Small intestine (tissue), 7 donors: ENCODE measurements at regions not wholly inside any gene's neighbourhood (a gene's known extent, or its start where the extent isn't known, plus 50 kb on each side); places are given as distances from the start of the nearest gene placed in this dataset.

Experiments used
- DNase-seq, 2 donors: peaks; one replicate each; pipeline versions ENCODE4 v3.0.0 to v3.0.0-alpha.2; 2013
- FAIRE-seq: peaks from 2 replicates; lab custom pipeline; 2012; peaks lifted over from hg19 to GRCh38; lab: Jason Lieb, UNC
- H3K27ac ChIP-seq, 3 donors: one replicate each; pipeline ENCODE4 v1.5.1; 2013; ENCODE audit warnings: low read length in 2 of 3, mild to moderate bottlenecking in 2 of 3, control low read depth in 1 of 3, inconsistent platforms in 1 of 3, low read depth in 1 of 3, moderate library complexity in 1 of 3
- H3K27me3 ChIP-seq, 3 donors: one replicate each; pipeline ENCODE4 v1.6.1; 2013; ENCODE audit warnings: low read length in 3 of 3, inconsistent platforms in 1 of 3; ENCODE audit not compliant: control insufficient read depth in 3 of 3, insufficient read depth in 3 of 3
- H3K36me3 ChIP-seq, 3 donors: one replicate each; pipeline ENCODE4 v1.6.1; 2013; ENCODE audit warnings: low read length in 3 of 3, inconsistent platforms in 1 of 3, low read depth in 1 of 3, mild to moderate bottlenecking in 1 of 3, moderate library complexity in 1 of 3; ENCODE audit not compliant: control insufficient read depth in 3 of 3, insufficient read depth in 2 of 3
- H3K4me1 ChIP-seq, 3 donors: one replicate each; pipeline ENCODE4 v1.6.1; 2013; ENCODE audit warnings: low read length in 2 of 3, inconsistent platforms in 1 of 3, low read depth in 1 of 3, mild to moderate bottlenecking in 1 of 3, moderate library complexity in 1 of 3; ENCODE audit not compliant: control insufficient read depth in 3 of 3, insufficient read depth in 2 of 3
- H3K4me3 ChIP-seq, 3 donors: one replicate each; pipeline ENCODE4 v1.5.1; 2013; ENCODE audit warnings: low read length in 3 of 3, control low read depth in 1 of 3, inconsistent platforms in 1 of 3, low read depth in 1 of 3, mild to moderate bottlenecking in 1 of 3, moderate library complexity in 1 of 3
- H3K9me3 ChIP-seq, 2 donors: one replicate each; pipeline ENCODE4 v1.6.1; 2013; ENCODE audit warnings: low read depth in 1 of 2, low read length in 1 of 2; ENCODE audit not compliant: control insufficient read depth in 2 of 2, insufficient read depth in 1 of 2
- WGBS, 3 donors: extraction: QIAGEN DNeasy Blood & Tissue Kit; methylation state at CpG; one replicate each; pipeline ENCODE4 v1.1.7; 2013; 5-methylcytosine and 5-hydroxymethylcytosine counted together
- donor health status: healthy with polysubstance abuse.
- donor health status: control.
- donor health status: control.
- donor health status: Bipolar disorder and iron deficiency.
- donor health status: healthy.

DNA sequence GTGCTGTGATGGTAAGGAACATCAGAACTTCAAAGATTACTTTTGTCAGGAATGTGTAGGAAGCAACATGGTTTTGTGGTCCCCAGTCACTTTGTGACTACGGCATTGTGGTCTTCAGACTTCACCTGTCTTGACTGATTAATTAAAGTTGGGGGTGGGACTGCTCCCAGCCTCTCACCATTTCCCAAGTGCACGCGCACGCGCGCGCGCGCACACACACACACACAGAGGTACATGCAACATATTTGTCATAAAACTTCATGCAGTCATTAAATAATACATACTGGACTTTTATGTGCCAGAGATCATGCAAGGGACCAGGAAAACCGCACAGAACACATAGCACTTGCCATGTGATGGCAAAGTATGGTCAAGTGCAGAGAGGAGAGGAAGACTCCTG lies 181.2 kb downstream of the EVX1 start:
- H3K27me3 ChIP-seq = no peaks in the 10 kb centered on the region
- no peak overlapping the region for H3K4me3 ChIP-seq
- H3K36me3 ChIP-seq = no peaks in the 10 kb centered on the region
- FAIRE-seq = no peak
- peaks cover 3 to 12% (median 4%) of the 10 kb centered on the region in 3 donors for H3K4me1 ChIP-seq
- WGBS, 3 donors = 83 to 93% (median 84%) methylated on average over 10 of the region's 10 CpGs
- H3K27ac ChIP-seq = peak overlapping the region in 1 of 3 donors; percentile 2
- no peak for DNase-seq
- no peaks in the 10 kb centered on the region for H3K9me3 ChIP-seq

DNA sequence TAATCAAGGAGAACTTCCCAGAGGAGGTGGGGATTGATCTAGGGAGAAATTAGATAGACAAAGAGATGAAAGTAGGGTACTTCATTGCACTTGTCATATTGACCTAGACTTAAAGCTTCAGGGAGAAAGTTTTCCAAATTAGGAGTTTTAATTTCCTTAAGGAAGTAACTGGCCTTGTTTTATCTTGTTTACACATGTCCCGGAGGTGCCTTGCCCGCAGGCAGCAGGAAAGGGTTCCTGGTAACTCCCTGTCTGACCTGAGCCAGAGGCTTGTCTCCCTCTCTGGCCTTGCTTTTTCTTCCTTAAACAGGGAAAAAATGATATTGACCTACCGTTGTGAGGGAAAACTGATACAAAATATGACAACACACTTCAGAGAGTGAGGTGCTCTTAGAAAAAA lies 181.6 kb downstream of the EVX1 start:
- H3K4me1 ChIP-seq = peaks cover 3 to 12% (median 4%) of the 10 kb centered on the region in 3 donors
- no peaks in the 10 kb centered on the region for H3K9me3 ChIP-seq
- no peak overlapping the region for H3K4me3 ChIP-seq
- WGBS, 3 donors = 6 to 42% (median 19%) methylated on average over 3 of the region's 3 CpGs
- FAIRE-seq = no peak
- H3K27ac ChIP-seq = peak overlapping the region in 1 of 3 donors; percentile 67
- peak; percentile 26 to 58 for DNase-seq
- H3K27me3 ChIP-seq = no peaks in the 10 kb centered on the region
- no peaks in the 10 kb centered on the region for H3K36me3 ChIP-seq

DNA sequence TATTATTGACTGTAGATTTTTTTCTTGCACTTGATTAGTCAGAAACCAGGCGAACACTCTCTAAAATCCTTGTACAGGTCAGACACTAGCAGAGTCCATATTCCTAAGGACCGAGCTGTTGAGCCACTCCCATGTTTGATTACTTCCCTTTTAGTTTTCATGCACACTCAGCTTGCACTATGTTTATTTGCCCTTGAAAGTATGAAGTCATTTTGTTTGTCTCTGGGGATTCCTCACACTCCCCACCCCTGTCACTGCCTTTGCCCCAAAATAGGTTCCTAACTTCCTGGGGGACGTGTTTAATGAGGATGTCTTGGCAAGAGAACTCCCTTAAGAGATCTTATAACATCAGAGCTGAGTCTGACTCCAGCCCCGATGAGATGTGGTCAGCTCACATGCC lies 182.1 kb downstream of the EVX1 start:
- DNase-seq (peak; percentile 49 to 84), FAIRE-seq (no peak)
- H3K36me3 ChIP-seq = no peaks in the 10 kb centered on the region
- H3K27ac ChIP-seq = no peak overlapping the region
- H3K4me3 ChIP-seq = no peak overlapping the region
- peaks cover 3 to 12% (median 4%) of the 10 kb centered on the region in 3 donors for H3K4me1 ChIP-seq
- H3K27me3 ChIP-seq = no peaks in the 10 kb centered on the region
- WGBS, 3 donors = 23 to 34% (median 24%) methylated on average over 4 of the region's 4 CpGs
- no peaks in the 10 kb centered on the region for H3K9me3 ChIP-seq

DNA sequence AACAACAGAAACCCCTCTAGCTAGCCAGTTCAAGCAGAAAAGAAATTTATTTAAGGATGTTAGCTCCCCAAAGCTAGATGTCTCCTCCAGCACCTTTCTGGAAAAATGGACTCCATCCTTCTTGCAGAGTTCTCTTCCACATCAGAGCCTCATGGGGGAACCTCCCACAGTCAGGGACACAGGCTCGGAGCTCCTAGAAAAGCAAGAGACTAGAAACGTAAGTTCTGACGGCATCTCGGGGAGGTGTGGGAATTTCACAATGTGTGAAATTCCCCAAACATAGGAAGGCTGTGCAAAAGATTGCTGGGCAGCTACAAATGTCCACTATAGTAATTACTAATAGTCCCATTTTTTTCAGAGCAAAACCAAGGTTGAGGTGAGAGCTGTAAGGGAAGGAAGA lies 184.8 kb downstream of the EVX1 start:
- Histone ChIP-seq H3K4me1 (peaks cover 0 to 6% (median 0%) of the 10 kb centered on the region in 3 donors), H3K36me3 (no peaks in the 10 kb centered on the region), H3K9me3 (no peaks in the 10 kb centered on the region), H3K27me3 (no peaks in the 10 kb centered on the region), H3K27ac (no peak overlapping the region), H3K4me3 (no peak overlapping the region)
- FAIRE-seq (no peak), DNase-seq (no peak)
- WGBS, 3 donors = 93 to 96% (median 94%) methylated on average over 4 of the region's 4 CpGs

DNA sequence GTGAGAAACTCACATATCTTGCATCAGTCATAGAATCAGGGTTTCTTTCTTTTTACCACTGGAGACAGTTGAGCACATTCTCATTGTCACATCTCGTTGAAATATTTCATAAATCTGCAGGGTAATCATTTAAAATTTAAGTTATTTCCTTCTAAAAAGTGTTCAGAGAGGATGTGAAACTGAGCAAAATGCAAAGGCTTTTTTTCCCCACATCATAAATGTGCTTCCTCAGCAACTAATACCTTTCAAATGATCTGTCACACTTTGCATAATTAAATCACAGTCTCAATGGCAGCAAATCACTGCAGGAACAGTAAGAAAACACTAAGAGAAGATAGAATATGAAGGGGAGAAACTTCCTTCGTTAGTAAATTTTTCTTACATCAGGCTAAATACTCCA lies 187.5 kb downstream of the EVX1 start:
- no peak for DNase-seq
- Histone ChIP-seq H3K9me3 (no peaks in the 10 kb centered on the region), H3K36me3 (no peaks in the 10 kb centered on the region), H3K4me1 (no peaks in the 10 kb centered on the region), H3K4me3 (no peak overlapping the region), H3K27me3 (no peaks in the 10 kb centered on the region), H3K27ac (no peak overlapping the region)
- FAIRE-seq = no peak
- 60 to 73% (median 72%) methylated on average over 2 of the region's 2 CpGs for WGBS, 3 donors

DNA sequence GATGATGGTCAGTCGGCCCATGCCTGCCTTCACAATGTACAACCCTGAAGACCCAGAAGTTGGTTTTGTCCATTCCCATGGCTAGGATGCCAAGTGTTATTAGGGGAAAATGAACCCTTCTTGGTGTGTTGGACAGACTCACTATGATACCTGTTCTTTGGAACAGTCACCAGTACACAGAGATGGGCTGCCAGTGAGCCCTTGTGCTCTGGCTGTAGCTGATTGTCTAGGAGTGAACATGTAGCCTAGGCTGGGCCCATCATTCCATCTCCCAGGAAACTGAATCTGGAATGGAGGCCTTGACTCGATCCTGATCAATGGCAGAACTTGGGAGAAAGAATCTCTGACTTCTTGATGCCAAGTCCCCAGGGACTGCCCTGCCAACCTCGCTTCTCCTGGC lies 188.9 kb downstream of the EVX1 start:
- Histone ChIP-seq H3K4me1 (no peaks in the 10 kb centered on the region), H3K4me3 (no peak overlapping the region), H3K36me3 (no peaks in the 10 kb centered on the region), H3K27me3 (no peaks in the 10 kb centered on the region), H3K9me3 (no peaks in the 10 kb centered on the region), H3K27ac (no peak overlapping the region)
- DNase-seq (no peak), FAIRE-seq (no peak)
- WGBS, 3 donors = 84 to 91% (median 86%) methylated on average over 3 of the region's 3 CpGs

DNA sequence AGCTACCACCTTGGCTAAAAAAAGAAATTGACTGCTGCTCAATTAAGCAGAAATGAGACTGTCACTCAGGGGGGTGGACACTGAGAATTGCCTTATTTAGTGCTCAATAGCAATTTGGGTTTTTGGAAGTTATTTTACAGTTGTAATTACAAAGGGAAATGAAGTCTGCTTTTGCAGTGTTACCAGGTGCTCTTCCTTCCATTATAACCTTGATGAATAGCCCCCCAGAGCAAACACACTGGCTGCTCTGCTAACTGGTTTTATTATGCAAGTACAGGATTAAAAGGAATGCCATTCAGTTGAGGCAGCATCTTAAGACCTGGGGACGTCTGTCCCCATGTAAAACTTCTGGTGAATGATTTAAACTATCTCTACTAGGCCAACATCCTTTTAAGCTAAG lies 191.0 kb downstream of the EVX1 start:
- WGBS, 3 donors = 73 to 78% (median 74%) methylated on average over 1 of the region's 1 CpG

DNA sequence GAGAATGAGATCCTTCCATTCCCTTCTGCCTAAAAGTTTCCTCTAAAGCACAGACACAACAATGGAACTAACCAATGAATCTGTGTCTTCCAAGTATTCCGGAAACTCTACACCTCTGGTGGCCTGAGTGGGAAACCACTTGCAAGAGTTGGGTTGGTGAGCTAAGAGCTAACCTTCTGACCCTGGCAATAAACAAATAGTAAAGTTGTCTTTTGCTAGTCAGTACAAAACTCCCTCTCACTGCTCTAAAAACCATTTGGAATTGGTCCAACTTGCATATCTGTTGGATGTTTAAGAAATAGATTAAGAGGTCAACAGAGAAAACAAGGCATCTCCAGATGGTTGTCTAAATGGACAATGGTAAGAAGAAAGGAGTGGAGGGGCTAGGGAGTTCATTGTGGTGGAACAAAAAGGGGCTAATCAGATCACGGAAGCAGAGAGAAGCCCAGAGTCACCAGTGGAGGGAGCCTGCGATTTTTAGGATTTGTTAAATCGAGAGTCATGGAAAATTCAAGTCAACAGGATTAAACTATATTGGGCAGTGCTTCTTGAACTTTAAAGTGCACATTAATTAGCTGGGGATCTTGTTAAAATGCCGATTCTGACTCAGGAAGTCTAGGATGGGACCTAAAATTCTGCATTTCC lies 192.3 kb downstream of the EVX1 start:
- no peak overlapping the region for H3K4me3 ChIP-seq
- H3K9me3 ChIP-seq = no peaks in the 10 kb centered on the region
- WGBS, 3 donors = 77 to 79% (median 77%) methylated on average over 5 of the region's 5 CpGs
- no peak for FAIRE-seq
- H3K27me3 ChIP-seq = no peaks in the 10 kb centered on the region
- no peaks in the 10 kb centered on the region for H3K4me1 ChIP-seq
- no peaks in the 10 kb centered on the region for H3K36me3 ChIP-seq
- no peak overlapping the region for H3K27ac ChIP-seq
- DNase-seq = no peak

More for the DNA sequence above, 191.0 kb downstream of the EVX1 start:
- FAIRE-seq (no peak), DNase-seq (no peak)
- H3K9me3 ChIP-seq = no peaks in the 10 kb centered on the region
- no peaks in the 10 kb centered on the region for H3K4me1 ChIP-seq
- H3K27me3 ChIP-seq = no peaks in the 10 kb centered on the region
- H3K27ac ChIP-seq = no peak overlapping the region
- H3K4me3 ChIP-seq = no peak overlapping the region
- no peaks in the 10 kb centered on the region for H3K36me3 ChIP-seq

DNA sequence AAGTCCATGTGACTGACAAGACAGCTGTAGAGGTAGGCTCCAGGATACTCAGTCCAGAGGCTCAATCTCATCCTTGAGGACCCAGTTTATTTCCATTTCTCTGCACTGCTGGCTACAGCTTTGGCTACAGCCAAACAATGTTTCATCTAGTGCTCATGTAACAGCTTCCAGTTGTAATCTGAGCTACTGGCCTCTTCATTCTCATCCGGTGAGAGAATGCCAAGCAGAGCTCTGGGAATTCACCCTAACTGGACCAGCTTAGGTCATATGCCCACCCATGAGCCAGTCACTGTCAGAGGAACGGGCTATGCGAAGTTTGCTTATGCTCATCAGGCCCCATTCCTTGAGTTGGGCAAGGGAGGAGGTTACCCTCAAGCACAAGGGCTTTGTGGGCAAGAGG lies 192.9 kb downstream of the EVX1 start:
- no peak for FAIRE-seq
- H3K9me3 ChIP-seq = no peaks in the 10 kb centered on the region
- WGBS, 3 donors = 52 to 71% (median 64%) methylated on average over 3 of the region's 3 CpGs

More for the DNA sequence above, 192.9 kb downstream of the EVX1 start:
- Histone ChIP-seq H3K4me3 (no peak overlapping the region), H3K4me1 (no peaks in the 10 kb centered on the region), H3K27me3 (no peaks in the 10 kb centered on the region), H3K36me3 (no peaks in the 10 kb centered on the region), H3K27ac (no peak overlapping the region)
- no peak for DNase-seq
